Gastrocnemius medialis (tissue), 4 donors: ENCODE measurements at regions not wholly inside any gene's neighbourhood (a gene's known extent, or its start where the extent isn't known, plus 50 kb on each side); places are given as distances from the start of the nearest gene placed in this dataset.

Experiments
- POLR2A ChIP-seq, 2 donors: fragments of 450-650 bp; IDR thresholded peaks; one replicate each; pipeline ENCODE4 v1.6.1; 2017; ENCODE audit warnings: antibody characterized with exemption in 2 of 2, mild to moderate bottlenecking in 2 of 2, moderate library complexity in 2 of 2
- TF ChIP-seq, protein P1 (sequence below), 5 experiments: fragments of 450-650 bp in 3 of 5; fragments of 200-600 bp in 2 of 5; sonication (generic) in 2 of 5; IDR thresholded peaks in 4 of 5; conservative IDR thresholded peaks in 1 of 5; 1 replicate in 4 of 5; 2 replicates in 1 of 5; pipeline ENCODE4 v1.5.1; 2016 to 2019; ENCODE audit warnings: antibody characterized with exemption in 5 of 5, mild to moderate bottlenecking in 3 of 5, moderate library complexity in 3 of 5

- TF ChIP-seq, protein P1, sequence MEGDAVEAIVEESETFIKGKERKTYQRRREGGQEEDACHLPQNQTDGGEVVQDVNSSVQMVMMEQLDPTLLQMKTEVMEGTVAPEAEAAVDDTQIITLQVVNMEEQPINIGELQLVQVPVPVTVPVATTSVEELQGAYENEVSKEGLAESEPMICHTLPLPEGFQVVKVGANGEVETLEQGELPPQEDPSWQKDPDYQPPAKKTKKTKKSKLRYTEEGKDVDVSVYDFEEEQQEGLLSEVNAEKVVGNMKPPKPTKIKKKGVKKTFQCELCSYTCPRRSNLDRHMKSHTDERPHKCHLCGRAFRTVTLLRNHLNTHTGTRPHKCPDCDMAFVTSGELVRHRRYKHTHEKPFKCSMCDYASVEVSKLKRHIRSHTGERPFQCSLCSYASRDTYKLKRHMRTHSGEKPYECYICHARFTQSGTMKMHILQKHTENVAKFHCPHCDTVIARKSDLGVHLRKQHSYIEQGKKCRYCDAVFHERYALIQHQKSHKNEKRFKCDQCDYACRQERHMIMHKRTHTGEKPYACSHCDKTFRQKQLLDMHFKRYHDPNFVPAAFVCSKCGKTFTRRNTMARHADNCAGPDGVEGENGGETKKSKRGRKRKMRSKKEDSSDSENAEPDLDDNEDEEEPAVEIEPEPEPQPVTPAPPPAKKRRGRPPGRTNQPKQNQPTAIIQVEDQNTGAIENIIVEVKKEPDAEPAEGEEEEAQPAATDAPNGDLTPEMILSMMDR (IDR thresholded peaks at IDR 0.05 in 4 of 5, conservative IDR thresholded peaks at IDR 0.05 in 1 of 5) = no peak
- TF ChIP-seq POLR2A (IDR thresholded peaks at IDR 0.05) = no peak
These were observed 500.9 kb downstream of the NEBL start for GRCh38 chr10:20396205-20396604.
